ENCODE measurements at regions not wholly inside any gene's neighbourhood (a gene's known extent, or its start where the extent isn't known, plus 50 kb on each side); places are given as distances from the start of the nearest gene placed in this dataset.
A peak's percentile ranks its signal among the peaks of the same experiment; 100 is the strongest.

DNA sequence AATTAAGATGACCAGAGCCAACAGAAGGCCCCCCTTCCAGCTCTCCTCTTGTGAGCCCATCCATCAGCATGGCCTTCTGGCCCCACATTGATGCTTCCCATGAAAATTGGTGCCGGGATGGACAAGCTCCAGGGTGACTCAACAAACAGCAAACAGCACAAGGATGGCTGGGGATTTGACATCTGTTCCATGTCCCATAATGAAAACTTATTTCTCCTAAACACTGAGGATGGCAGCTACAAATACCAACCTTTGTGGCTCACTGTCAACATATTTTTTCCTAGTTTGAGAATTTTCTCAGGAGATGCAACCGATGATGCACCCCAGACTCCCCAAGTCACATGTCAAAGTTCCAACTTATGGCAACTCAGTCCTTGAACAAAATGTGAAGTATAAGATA lies 169.6 kb upstream of the SIX2 start:
- TF ChIP-seq PATZ1 (CRISPR knock-in tag; IDR thresholded peaks at IDR 0.05; ENCODE audit: borderline replicate concordance) (no peak), CREB5 (CRISPR knock-in tag; IDR thresholded peaks at IDR 0.05; ENCODE audit: low read depth) (no peak), TOX (CRISPR knock-in tag; IDR thresholded peaks at IDR 0.05; ENCODE audit: borderline replicate concordance) (no peak), ARNTL (CRISPR knock-in tag; IDR thresholded peaks at IDR 0.05; ENCODE audit: borderline replicate concordance, low read depth) (no peak), ISL1 (CRISPR knock-in tag; IDR thresholded peaks at IDR 0.05) (0 out of 2 replicates have a peak, but pooled peaks have one; percentile 9), ZFP30 (CRISPR knock-in tag; IDR thresholded peaks at IDR 0.05) (no peak), OSR1 (CRISPR knock-in tag; IDR thresholded peaks at IDR 0.05) (no peak), CSRNP3 (CRISPR knock-in tag; IDR thresholded peaks at IDR 0.05) (no peak), BACH2 (CRISPR knock-in tag; IDR thresholded peaks at IDR 0.05; ENCODE audit: borderline replicate concordance) (no peak), ZFP3 (CRISPR knock-in tag; IDR thresholded peaks at IDR 0.05) (no peak)
- TF ChIP-seq, protein P1, sequence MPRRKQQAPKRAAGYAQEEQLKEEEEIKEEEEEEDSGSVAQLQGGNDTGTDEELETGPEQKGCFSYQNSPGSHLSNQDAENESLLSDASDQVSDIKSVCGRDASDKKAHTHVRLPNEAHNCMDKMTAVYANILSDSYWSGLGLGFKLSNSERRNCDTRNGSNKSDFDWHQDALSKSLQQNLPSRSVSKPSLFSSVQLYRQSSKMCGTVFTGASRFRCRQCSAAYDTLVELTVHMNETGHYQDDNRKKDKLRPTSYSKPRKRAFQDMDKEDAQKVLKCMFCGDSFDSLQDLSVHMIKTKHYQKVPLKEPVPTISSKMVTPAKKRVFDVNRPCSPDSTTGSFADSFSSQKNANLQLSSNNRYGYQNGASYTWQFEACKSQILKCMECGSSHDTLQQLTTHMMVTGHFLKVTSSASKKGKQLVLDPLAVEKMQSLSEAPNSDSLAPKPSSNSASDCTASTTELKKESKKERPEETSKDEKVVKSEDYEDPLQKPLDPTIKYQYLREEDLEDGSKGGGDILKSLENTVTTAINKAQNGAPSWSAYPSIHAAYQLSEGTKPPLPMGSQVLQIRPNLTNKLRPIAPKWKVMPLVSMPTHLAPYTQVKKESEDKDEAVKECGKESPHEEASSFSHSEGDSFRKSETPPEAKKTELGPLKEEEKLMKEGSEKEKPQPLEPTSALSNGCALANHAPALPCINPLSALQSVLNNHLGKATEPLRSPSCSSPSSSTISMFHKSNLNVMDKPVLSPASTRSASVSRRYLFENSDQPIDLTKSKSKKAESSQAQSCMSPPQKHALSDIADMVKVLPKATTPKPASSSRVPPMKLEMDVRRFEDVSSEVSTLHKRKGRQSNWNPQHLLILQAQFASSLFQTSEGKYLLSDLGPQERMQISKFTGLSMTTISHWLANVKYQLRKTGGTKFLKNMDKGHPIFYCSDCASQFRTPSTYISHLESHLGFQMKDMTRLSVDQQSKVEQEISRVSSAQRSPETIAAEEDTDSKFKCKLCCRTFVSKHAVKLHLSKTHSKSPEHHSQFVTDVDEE (CRISPR knock-in tag; IDR thresholded peaks at IDR 0.05): no peak
